ENCODE measurements at regions not wholly inside any gene's neighbourhood (a gene's known extent, or its start where the extent isn't known, plus 50 kb on each side); places are given as distances from the start of the nearest gene placed in this dataset.
A peak's percentile ranks its signal among the peaks of the same experiment; 100 is the strongest.

DNA sequence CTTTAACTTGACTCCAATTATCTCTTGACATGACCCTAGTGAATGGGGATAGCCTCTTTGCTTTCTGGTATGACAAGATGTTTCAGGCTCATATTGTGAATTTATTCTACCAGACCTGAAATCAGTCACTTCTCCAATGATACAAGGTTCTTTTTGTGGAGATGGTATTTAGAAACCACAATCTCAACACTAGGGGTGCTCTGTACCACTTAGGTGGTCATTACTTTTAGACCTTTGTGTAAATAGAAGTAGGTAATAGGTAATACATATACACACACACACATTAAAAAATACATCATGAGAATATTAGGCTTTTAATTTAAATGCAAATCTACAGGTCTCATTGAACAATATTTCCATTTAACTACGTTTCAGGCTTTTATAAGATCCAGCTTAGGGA lies 199.0 kb upstream of the RHOBTB1 start:
- TF ChIP-seq, protein P1, sequence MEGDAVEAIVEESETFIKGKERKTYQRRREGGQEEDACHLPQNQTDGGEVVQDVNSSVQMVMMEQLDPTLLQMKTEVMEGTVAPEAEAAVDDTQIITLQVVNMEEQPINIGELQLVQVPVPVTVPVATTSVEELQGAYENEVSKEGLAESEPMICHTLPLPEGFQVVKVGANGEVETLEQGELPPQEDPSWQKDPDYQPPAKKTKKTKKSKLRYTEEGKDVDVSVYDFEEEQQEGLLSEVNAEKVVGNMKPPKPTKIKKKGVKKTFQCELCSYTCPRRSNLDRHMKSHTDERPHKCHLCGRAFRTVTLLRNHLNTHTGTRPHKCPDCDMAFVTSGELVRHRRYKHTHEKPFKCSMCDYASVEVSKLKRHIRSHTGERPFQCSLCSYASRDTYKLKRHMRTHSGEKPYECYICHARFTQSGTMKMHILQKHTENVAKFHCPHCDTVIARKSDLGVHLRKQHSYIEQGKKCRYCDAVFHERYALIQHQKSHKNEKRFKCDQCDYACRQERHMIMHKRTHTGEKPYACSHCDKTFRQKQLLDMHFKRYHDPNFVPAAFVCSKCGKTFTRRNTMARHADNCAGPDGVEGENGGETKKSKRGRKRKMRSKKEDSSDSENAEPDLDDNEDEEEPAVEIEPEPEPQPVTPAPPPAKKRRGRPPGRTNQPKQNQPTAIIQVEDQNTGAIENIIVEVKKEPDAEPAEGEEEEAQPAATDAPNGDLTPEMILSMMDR (optimal IDR thresholded peaks at IDR 0.05 in 1 of 3, IDR thresholded peaks at IDR 0.05 in 1 of 3, conservative IDR thresholded peaks at IDR 0.05 in 1 of 3; ENCODE audit: extremely low read depth in 1 of 3, insufficient read depth in 2 of 3, low read length in 3 of 3), result no peak
- no peak for TF ChIP-seq EZH2 (IDR thresholded peaks at IDR 0.05; ENCODE audit: low read length)
- no peaks in the 10 kb centered on the region for H3K27me3 ChIP-seq (ENCODE audit: control insufficient read depth, extremely low read depth, insufficient read depth, low read length)
- dilution Hi-C loops (cut with MboI; ENCODE audit: extremely low pct_ligation_motif_present, low sequenced_read_pairs), result no loop called here
- H3K4me3 ChIP-seq (ENCODE audit: control insufficient read depth in 2 of 3, extremely low read depth in 1 of 3, insufficient read depth in 2 of 3, low read depth in 1 of 3, low read length in 3 of 3), result no peak overlapping the region
- DNase-seq (ENCODE audit: low read depth, low spot score), result no peak
- no peak overlapping the region for H3K9ac ChIP-seq (ENCODE audit: control insufficient read depth, extremely low read depth, insufficient read depth, low read length)
- H2AFZ ChIP-seq (ENCODE audit: control insufficient read depth, low read length), result no peak overlapping the region
- no peaks in the 10 kb centered on the region for H3K9me3 ChIP-seq (ENCODE audit: control insufficient read depth, low read depth, low read length)
- no peak for FAIRE-seq
- no peaks in the 10 kb centered on the region for H3K79me2 ChIP-seq (ENCODE audit: control insufficient read depth, insufficient read depth, low read length)
- H3K4me2 ChIP-seq (ENCODE audit: control insufficient read depth, extremely low read depth, insufficient read depth, low read depth, low read length), result no peak overlapping the region
- H3K4me1 ChIP-seq (ENCODE audit: control insufficient read depth, extremely low read depth, insufficient read depth, low read length), result no peaks in the 10 kb centered on the region
- H3K36me3 ChIP-seq (ENCODE audit: control insufficient read depth in 2 of 2, extremely low read depth in 1 of 2, insufficient read depth in 2 of 2, low read length in 2 of 2), result no peaks in the 10 kb centered on the region
- no peaks in the 10 kb centered on the region for H3K9me1 ChIP-seq (ENCODE audit: control insufficient read depth, extremely low read depth, insufficient read depth, low read length)
- H3K27ac ChIP-seq (ENCODE audit: control insufficient read depth, insufficient read depth, low read length), result no peak overlapping the region
- H4K20me1 ChIP-seq (ENCODE audit: control insufficient read depth, extremely low read depth, insufficient read depth, low read length), result no peaks in the 10 kb centered on the region

DNA sequence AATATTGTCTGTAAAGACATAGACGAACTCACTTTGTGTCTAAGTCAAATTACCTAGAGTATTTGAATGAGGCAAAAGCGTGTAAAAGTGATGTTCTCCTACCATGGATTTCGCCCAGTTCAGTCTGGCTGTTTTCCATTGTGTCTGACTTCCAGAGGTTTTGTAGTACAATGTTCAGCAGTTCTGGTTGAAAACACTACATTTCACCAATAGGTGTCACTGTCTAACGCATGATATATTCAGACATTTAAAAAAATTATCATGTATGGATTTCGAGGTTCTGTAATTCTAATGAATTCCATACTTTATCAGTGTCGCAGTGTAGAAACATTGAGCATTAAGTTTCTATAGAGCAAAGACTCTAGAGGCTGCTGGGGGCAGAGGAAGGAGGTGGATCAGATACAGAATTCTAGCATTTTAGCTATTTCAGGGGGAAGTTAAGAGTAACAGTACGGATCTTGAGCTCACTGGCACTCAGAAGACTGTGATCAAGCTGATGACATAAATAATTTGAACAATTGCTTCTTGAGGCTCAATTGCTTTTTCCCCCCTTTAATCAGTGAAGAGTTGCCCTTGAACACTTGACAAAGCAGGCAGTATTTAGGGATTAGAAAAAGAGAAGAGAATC lies 196.9 kb upstream of the RHOBTB1 start:
- TF ChIP-seq, protein P1 (optimal IDR thresholded peaks at IDR 0.05 in 1 of 3, IDR thresholded peaks at IDR 0.05 in 1 of 3, conservative IDR thresholded peaks at IDR 0.05 in 1 of 3; ENCODE audit: extremely low read depth in 1 of 3, insufficient read depth in 2 of 3, low read length in 3 of 3), result peak; percentile 26 to 65 (median 38)
- no peak for TF ChIP-seq EZH2 (IDR thresholded peaks at IDR 0.05; ENCODE audit: low read length)
- Histone ChIP-seq H2AFZ (ENCODE audit: control insufficient read depth, low read length) (no peak overlapping the region), H3K4me2 (ENCODE audit: control insufficient read depth, extremely low read depth, insufficient read depth, low read depth, low read length) (no peak overlapping the region), H3K9ac (ENCODE audit: control insufficient read depth, extremely low read depth, insufficient read depth, low read length) (no peak overlapping the region), H3K9me3 (ENCODE audit: control insufficient read depth, low read depth, low read length) (no peaks in the 10 kb centered on the region), H4K20me1 (ENCODE audit: control insufficient read depth, extremely low read depth, insufficient read depth, low read length) (no peaks in the 10 kb centered on the region), H3K4me3 (ENCODE audit: control insufficient read depth in 2 of 3, extremely low read depth in 1 of 3, insufficient read depth in 2 of 3, low read depth in 1 of 3, low read length in 3 of 3) (no peak overlapping the region), H3K4me1 (ENCODE audit: control insufficient read depth, extremely low read depth, insufficient read depth, low read length) (no peaks in the 10 kb centered on the region), H3K36me3 (ENCODE audit: control insufficient read depth in 2 of 2, extremely low read depth in 1 of 2, insufficient read depth in 2 of 2, low read length in 2 of 2) (no peaks in the 10 kb centered on the region), H3K9me1 (ENCODE audit: control insufficient read depth, extremely low read depth, insufficient read depth, low read length) (no peaks in the 10 kb centered on the region), H3K27ac (ENCODE audit: control insufficient read depth, insufficient read depth, low read length) (no peak overlapping the region), H3K79me2 (ENCODE audit: control insufficient read depth, insufficient read depth, low read length) (no peaks in the 10 kb centered on the region), H3K27me3 (ENCODE audit: control insufficient read depth, extremely low read depth, insufficient read depth, low read length) (no peaks in the 10 kb centered on the region)
- dilution Hi-C loops (cut with MboI; ENCODE audit: extremely low pct_ligation_motif_present, low sequenced_read_pairs), result no loop called here
- DNase-seq (ENCODE audit: low read depth, low spot score), result no peak
- FAIRE-seq, result peak; percentile 58

Data from keratinocyte (primary cell).